H1 (cell line): ENCODE measurements at regions not wholly inside any gene's neighbourhood (a gene's known extent, or its start where the extent isn't known, plus 50 kb on each side); places are given as distances from the start of the nearest gene placed in this dataset.

Source experiments
- CTCF ChIA-PET: fragments of 300-600 bp; sonication (Branson Sonifier 250); formaldehyde crosslinking; loops from one replicate; lab custom pipeline; 2021; ENCODE audit not compliant: partially characterized antibody; lab: Charles Lee
- POLR2A ChIA-PET: fragments of 300-600 bp; sonication (Branson Sonifier 250); formaldehyde crosslinking; loops from one replicate; lab custom pipeline; 2021; ENCODE audit warnings: inconsistent platforms; ENCODE audit not compliant: partially characterized antibody; lab: Charles Lee
- DNase-seq, 2 experiments: peaks; one replicate each; pipeline versions ENCODE4 v3.0.0 to v3.0.0-alpha.2; 2010 to 2022; ENCODE audit warnings: low spot score in 2 of 2, low read depth in 1 of 2, mixed read lengths in 1 of 2
- FAIRE-seq: peaks from 2 replicates; lab custom pipeline; 2011; peaks lifted over from hg19 to GRCh38; lab: Jason Lieb, UNC
- H2AFZ ChIP-seq: 2 replicates; pipeline ENCODE4 v1.8.1; 2012; ENCODE audit warnings: low read length, inconsistent platforms
- H2AK5ac ChIP-seq: 2 replicates; pipeline ENCODE4 v1.6.1; 2013; ENCODE audit warnings: low read depth, low read length
- H2BK120ac ChIP-seq: replicated peaks from 2 replicates; pipeline ENCODE3; 2013; ENCODE audit warnings: low read depth, low read length, inconsistent platforms
- H2BK12ac ChIP-seq: 2 replicates; pipeline ENCODE4 v1.6.1; 2013; ENCODE audit warnings: low read depth, low read length
- H2BK15ac ChIP-seq: 2 replicates; pipeline ENCODE4 v1.6.1; 2013; ENCODE audit warnings: low read length
- H2BK20ac ChIP-seq: 2 replicates; pipeline ENCODE4 v1.6.1; 2013; ENCODE audit warnings: low read length
- H2BK5ac ChIP-seq: 2 replicates; pipeline ENCODE4 v1.6.1; 2013; ENCODE audit warnings: low read depth, low read length
- H3K14ac ChIP-seq: 2 replicates; pipeline ENCODE4 v1.6.1; 2013; ENCODE audit warnings: inconsistent platforms; ENCODE audit not compliant: insufficient read length
- H3K18ac ChIP-seq: 2 replicates; pipeline ENCODE4 v1.6.1; 2013; ENCODE audit warnings: low read length; ENCODE audit errors: extremely low read depth
- H3K23ac ChIP-seq: 2 replicates; pipeline ENCODE4 v1.6.1; 2013; ENCODE audit warnings: inconsistent platforms; ENCODE audit not compliant: insufficient read length
- H3K23me2 ChIP-seq: 2 replicates; pipeline ENCODE4 v1.6.1; 2013; ENCODE audit warnings: low read depth, low read length
- H3K27ac ChIP-seq: 2 replicates; pipeline ENCODE4 v1.6.1; 2011; ENCODE audit warnings: low read depth, low read length, inconsistent platforms
- H3K27me3 ChIP-seq, 4 experiments: replicated peaks in 1 of 4; 1 replicate in 1 of 4; 2 replicates in 3 of 4; pipeline versions ENCODE4 v1.6.1 to v1.8.1; 2011 to 2013; ENCODE audit warnings: low read length in 3 of 4, mild to moderate bottlenecking in 3 of 4, inconsistent platforms in 2 of 4, mixed read lengths in 2 of 4, moderate library complexity in 1 of 4; ENCODE audit not compliant: control insufficient read depth in 3 of 4, insufficient read depth in 3 of 4; ENCODE audit errors: extremely low read depth in 1 of 4
- H3K36me3 ChIP-seq, 4 experiments: 2 replicates each; pipeline versions ENCODE4 v1.6.1 to v1.8.1; 2011 to 2013; ENCODE audit warnings: mild to moderate bottlenecking in 4 of 4, low read length in 3 of 4, moderate library complexity in 2 of 4, control low read depth in 1 of 4, inconsistent platforms in 1 of 4; ENCODE audit not compliant: insufficient read depth in 4 of 4, control insufficient read depth in 2 of 4
- H3K4ac ChIP-seq: replicated peaks from 2 replicates; pipeline ENCODE3; 2013; ENCODE audit warnings: low read length, low read depth, mixed read lengths, inconsistent platforms; ENCODE audit not compliant: insufficient read length
- H3K4me1 ChIP-seq, 4 experiments: replicated peaks in 1 of 4; 1 replicate in 1 of 4; 2 replicates in 3 of 4; pipeline versions ENCODE4 v1.6.1 to v1.8.1; 2011 to 2013; ENCODE audit warnings: low read length in 3 of 4, inconsistent platforms in 2 of 4, mixed read lengths in 1 of 4; ENCODE audit not compliant: insufficient read depth in 4 of 4, control insufficient read depth in 3 of 4
- H3K4me2 ChIP-seq, 2 experiments: 2 replicates each; pipeline versions ENCODE4 v1.6.1 to v1.8.1; 2011 to 2013; ENCODE audit warnings: low read depth in 2 of 2, low read length in 2 of 2, control low read depth in 1 of 2, inconsistent platforms in 1 of 2, mild to moderate bottlenecking in 1 of 2; ENCODE audit not compliant: insufficient read depth in 1 of 2
- H3K4me3 ChIP-seq, 4 experiments: fragments of 200-600, 300-600 bp in 1 of 4; sonication (generic), shearing (Covaris generic), sonication (Bioruptor Twin) in 1 of 4; 2 replicates each; pipeline versions ENCODE4 v1.5.1 to v1.8.1; 2011 to 2016; ENCODE audit warnings: low read length in 4 of 4, low read depth in 3 of 4, control low read depth in 2 of 4, inconsistent platforms in 2 of 4, mild to moderate bottlenecking in 2 of 4, mixed read lengths in 1 of 4, moderate library complexity in 1 of 4; ENCODE audit not compliant: insufficient read depth in 2 of 4; ENCODE audit errors: extremely low read depth in 1 of 4
- H3K56ac ChIP-seq: replicated peaks from 2 replicates; pipeline ENCODE3; 2013; ENCODE audit warnings: low read depth, mild to moderate bottlenecking, mixed read lengths, low read length, inconsistent platforms; ENCODE audit not compliant: insufficient read length
- H3K79me1 ChIP-seq: 2 replicates; pipeline ENCODE4 v1.6.1; 2013; ENCODE audit warnings: low read depth, low read length, control low read depth
- H3K79me2 ChIP-seq, 2 experiments: 2 replicates each; pipeline versions ENCODE4 v1.6.1 to v1.8.1; 2012 to 2013; ENCODE audit warnings: low read length in 2 of 2, mild to moderate bottlenecking in 2 of 2, inconsistent platforms in 1 of 2; ENCODE audit not compliant: insufficient read depth in 2 of 2, control insufficient read depth in 1 of 2
- H3K9ac ChIP-seq, 4 experiments: replicated peaks in 1 of 4; 1 replicate in 1 of 4; 2 replicates in 3 of 4; pipeline versions ENCODE4 v1.6.1 to v1.8.1; 2011 to 2013; ENCODE audit warnings: low read depth in 3 of 4, low read length in 3 of 4, control low read depth in 2 of 4, mild to moderate bottlenecking in 2 of 4, moderate library complexity in 2 of 4, inconsistent platforms in 1 of 4; ENCODE audit errors: extremely low read depth in 1 of 4
- H3K9me3 ChIP-seq, 2 experiments: 2 replicates each; pipeline versions ENCODE4 v1.6.1 to v1.8.1; 2012 to 2013; ENCODE audit warnings: mild to moderate bottlenecking in 2 of 2, moderate library complexity in 2 of 2, control low read depth in 1 of 2, inconsistent platforms in 1 of 2, low read depth in 1 of 2, low read length in 1 of 2, mixed read lengths in 1 of 2; ENCODE audit not compliant: insufficient read depth in 2 of 2
- H4K20me1 ChIP-seq, 2 experiments: replicated peaks in 1 of 2; 2 replicates each; pipeline versions ENCODE3 to v1.8.1; 2011 to 2013; ENCODE audit warnings: inconsistent platforms in 2 of 2, low read length in 2 of 2, mild to moderate bottlenecking in 1 of 2; ENCODE audit not compliant: insufficient read depth in 2 of 2, control insufficient read depth in 1 of 2
- H4K5ac ChIP-seq: 2 replicates; pipeline ENCODE4 v1.6.1; 2013; ENCODE audit warnings: low read length, low read depth, mixed read lengths, inconsistent platforms; ENCODE audit not compliant: insufficient read length
- H4K8ac ChIP-seq: 2 replicates; pipeline ENCODE4 v1.8.0; 2013; ENCODE audit warnings: mild to moderate bottlenecking, moderate library complexity, low read length, inconsistent platforms; ENCODE audit not compliant: insufficient read depth; ENCODE audit errors: extremely low read depth
- H4K91ac ChIP-seq: replicated peaks from 2 replicates; pipeline ENCODE3; 2013; ENCODE audit warnings: low read length, mixed read lengths, inconsistent platforms; ENCODE audit not compliant: insufficient read length
- JUND ChIP-seq: IDR thresholded peaks from 2 replicates; pipeline ENCODE4 v1.6.1; 2011; ENCODE audit warnings: mild to moderate bottlenecking, improper control_type of control experiment, low read length
- SAP30 ChIP-seq: fragments of 300-600 bp; sonication (generic); IDR thresholded peaks from 2 replicates; pipeline ENCODE4 v1.7.1; 2012; ENCODE audit warnings: low read length, moderate library complexity, mild to moderate bottlenecking, inconsistent platforms; ENCODE audit not compliant: insufficient read depth, insufficient replicate concordance
- SIX5 ChIP-seq: IDR thresholded peaks from 2 replicates; pipeline ENCODE4 v1.6.1; 2011; ENCODE audit warnings: mild to moderate bottlenecking, low read depth, low read length
- SP2 ChIP-seq: IDR thresholded peaks from 2 replicates; pipeline ENCODE4 v1.6.1; 2012; ENCODE audit warnings: mild to moderate bottlenecking, low read length, inconsistent platforms
- TBP ChIP-seq: IDR thresholded peaks from 2 replicates; pipeline ENCODE4 v1.6.1; 2011; ENCODE audit warnings: low read depth, low read length, improper control_type of control experiment
- WGBS, 2 experiments: shearing (Covaris generic) in 1 of 2; methylation state at CpG; one replicate each; pipeline versions ENCODE4 v1.1.6 to v1.1.7; 2013 to 2015; ENCODE audit warnings: low lambda C conversion rate in 2 of 2, mixed read lengths in 2 of 2, inconsistent platforms in 1 of 2, low coverage in 1 of 2, missing lambda C conversion rate in 1 of 2; ENCODE audit not compliant: insufficient replicate concordance in 2 of 2, insufficient coverage in 1 of 2, insufficient read length in 1 of 2; ENCODE audit errors: extremely low coverage in 1 of 2, missing lambda C conversion rate in 1 of 2; 5-methylcytosine and 5-hydroxymethylcytosine counted together

DNA sequence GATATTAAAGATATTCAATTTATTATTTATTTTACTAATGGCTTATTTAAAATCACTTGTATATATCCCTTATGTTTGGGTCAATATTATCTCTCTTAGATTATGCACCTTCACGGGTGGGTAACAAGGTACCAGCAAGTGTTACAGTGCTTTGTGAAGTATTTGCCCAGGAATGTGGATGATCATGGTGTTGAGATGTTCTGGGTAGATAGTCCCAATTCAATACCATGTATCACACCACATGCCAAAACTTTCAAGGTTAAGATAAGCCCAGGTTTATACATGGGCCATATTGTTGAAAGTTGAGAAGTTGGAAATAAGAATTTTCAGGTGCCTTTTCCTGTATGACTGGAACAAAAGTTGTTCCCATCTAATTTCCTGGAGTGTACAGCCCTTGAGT is 131.3 kb upstream of the RASSF8 start:
- Histone ChIP-seq H3K79me2 (no peaks in the 10 kb centered on the region), H2BK120ac (no peak overlapping the region), H2BK15ac (no peak overlapping the region)
- CTCF ChIA-PET: no interaction called here
- DNase-seq: no peak
- TF ChIP-seq TBP (no peak), SAP30 (no peak), SP2 (no peak), SIX5 (no peak), JUND (no peak)
- TF ChIP-seq, all 59 proteins: peak for 0
- Histone ChIP-seq H3K27me3 (no peaks in the 10 kb centered on the region), H4K91ac (no peak overlapping the region), H3K79me1 (no peaks in the 10 kb centered on the region), H3K36me3 (no peaks in the 10 kb centered on the region), H3K56ac (no peak overlapping the region), H3K9ac (no peak overlapping the region), H2BK12ac (no peak overlapping the region), H3K23ac (no peak overlapping the region), H3K14ac (no peak overlapping the region), H2BK20ac (no peak overlapping the region), H2BK5ac (no peak overlapping the region), H4K20me1 (no peaks in the 10 kb centered on the region), H3K18ac (no peak overlapping the region), H2AFZ (no peak overlapping the region), H3K27ac (no peak overlapping the region), H3K4me3 (no peak overlapping the region), H3K4ac (no peak overlapping the region), H4K8ac (no peak overlapping the region), H3K4me2 (no peak overlapping the region), H3K23me2 (no peaks in the 10 kb centered on the region), H3K4me1 (no peaks in the 10 kb centered on the region), H2AK5ac (no peak overlapping the region), H4K5ac (no peak overlapping the region), H3K9me3 (no peaks in the 10 kb centered on the region)
- WGBS, 2 experiments: 87% methylated on average over 1 of the region's 1 CpG; no CpG with 5 or more reads in 1 of the 2 experiments
- POLR2A ChIA-PET: no interaction called here
- FAIRE-seq: no peak
